GOT3 (cell line): ENCODE measurements at regions not wholly inside any gene's neighbourhood (a gene's known extent, or its start where the extent isn't known, plus 50 kb on each side); places are given as distances from the start of the nearest gene placed in this dataset.
"Not testable (repeated sequence)": the region's sequence is repeated elsewhere in the genome, so short reads cannot be mapped to it uniquely, and the experiment has no call there.

ENCODE experiments used
- DNase-seq: peaks from one replicate; lab custom pipeline; 2025; ENCODE audit warnings: mixed read lengths; lab: John Stamatoyannopoulos, UW

- no peak for DNase-seq
Observed at GRCh38 chr15:94844538-94845389, 613.4 kb downstream of the MCTP2 start.

GRCh38 chr15:94845390-94845716 is 614.0 kb downstream of the MCTP2 start:
- DNase-seq: no peak

GRCh38 chr15:94847325-94847724 is 616.0 kb downstream of the MCTP2 start:
- DNase-seq: no peak

GRCh38 chr15:94848054-94848453 is 616.7 kb downstream of the MCTP2 start:
- DNase-seq: no peak

GRCh38 chr15:94855018-94855408 is 623.7 kb downstream of the MCTP2 start:
- DNase-seq: no peak

GRCh38 chr15:94855409-94856266 is 624.3 kb downstream of the MCTP2 start:
- DNase-seq: no peak

GRCh38 chr15:94856267-94856854 is 625.0 kb downstream of the MCTP2 start:
- no peak for DNase-seq

- no peak for DNase-seq
Observed at GRCh38 chr15:94857466-94857865, 626.1 kb downstream of the MCTP2 start.

- DNase-seq: no peak
Observed at GRCh38 chr15:94858011-94858410, 626.6 kb downstream of the MCTP2 start.

- DNase-seq: no peak
Observed at GRCh38 chr15:94858449-94858848, 627.1 kb downstream of the MCTP2 start.

GRCh38 chr15:94858920-94859319 is 627.6 kb downstream of the MCTP2 start:
- DNase-seq: no peak

GRCh38 chr15:94864600-94864999 is 633.2 kb downstream of the MCTP2 start:
- DNase-seq: no peak

- DNase-seq: not testable (repeated sequence)
Observed at GRCh38 chr15:94868265-94868664, 636.9 kb downstream of the MCTP2 start.

GRCh38 chr15:94875550-94875949 is 644.2 kb downstream of the MCTP2 start:
- no peak for DNase-seq

- no peak for DNase-seq
Observed at GRCh38 chr15:94877833-94878232, 646.5 kb downstream of the MCTP2 start.

- no peak for DNase-seq
Observed at GRCh38 chr15:94882071-94882712, 650.8 kb downstream of the MCTP2 start.

- DNase-seq: no peak
Observed at GRCh38 chr15:94887391-94887790, 656.0 kb downstream of the MCTP2 start.

- DNase-seq: no peak
Observed at GRCh38 chr15:94889153-94889552, 657.8 kb downstream of the MCTP2 start.

GRCh38 chr15:94893091-94893490 is 661.7 kb downstream of the MCTP2 start:
- no peak for DNase-seq

GRCh38 chr15:94894056-94894455 is 662.7 kb downstream of the MCTP2 start:
- DNase-seq: no peak

- DNase-seq: no peak
Observed at GRCh38 chr15:94909510-94909909, 678.1 kb downstream of the MCTP2 start.

GRCh38 chr15:94910166-94910565 is 678.8 kb downstream of the MCTP2 start:
- DNase-seq: no peak
